ENCODE measurements at regions not wholly inside any gene's neighbourhood (a gene's known extent, or its start where the extent isn't known, plus 50 kb on each side); places are given as distances from the start of the nearest gene placed in this dataset.

DNA sequence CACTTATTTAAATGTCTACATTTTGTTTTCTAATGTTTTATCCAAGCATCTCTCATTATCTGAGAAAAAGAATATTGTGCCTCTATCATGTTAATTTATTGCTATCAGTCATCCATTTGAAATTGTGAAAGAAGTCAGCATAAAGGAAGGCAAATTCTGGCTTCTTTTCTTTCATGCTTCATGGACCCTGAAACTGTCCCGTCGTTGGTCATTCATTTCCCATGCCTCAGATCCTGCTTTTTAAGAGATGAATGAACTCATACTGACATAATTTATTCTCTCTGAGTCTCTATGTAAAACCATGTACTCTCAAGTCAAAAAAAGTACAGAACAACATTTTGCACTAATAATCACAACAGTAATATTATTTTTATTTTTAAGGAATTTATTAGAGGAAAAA, 2512.0 kb downstream of the PCDH9 start:
- Histone ChIP-seq H3K4me1 (no peaks in the 10 kb centered on the region), H3K36me3 (no peaks in the 10 kb centered on the region), H3K27ac (no peak overlapping the region), H3K9me3 (peaks cover 0 to 2% of the 10 kb centered on the region in 2 donors), H3K27me3 (no peaks in the 10 kb centered on the region), H3K4me3 (no peak overlapping the region)
- DNase-seq (ENCODE audit: low spot score), result no peak
- TF ChIP-seq, protein P1, sequence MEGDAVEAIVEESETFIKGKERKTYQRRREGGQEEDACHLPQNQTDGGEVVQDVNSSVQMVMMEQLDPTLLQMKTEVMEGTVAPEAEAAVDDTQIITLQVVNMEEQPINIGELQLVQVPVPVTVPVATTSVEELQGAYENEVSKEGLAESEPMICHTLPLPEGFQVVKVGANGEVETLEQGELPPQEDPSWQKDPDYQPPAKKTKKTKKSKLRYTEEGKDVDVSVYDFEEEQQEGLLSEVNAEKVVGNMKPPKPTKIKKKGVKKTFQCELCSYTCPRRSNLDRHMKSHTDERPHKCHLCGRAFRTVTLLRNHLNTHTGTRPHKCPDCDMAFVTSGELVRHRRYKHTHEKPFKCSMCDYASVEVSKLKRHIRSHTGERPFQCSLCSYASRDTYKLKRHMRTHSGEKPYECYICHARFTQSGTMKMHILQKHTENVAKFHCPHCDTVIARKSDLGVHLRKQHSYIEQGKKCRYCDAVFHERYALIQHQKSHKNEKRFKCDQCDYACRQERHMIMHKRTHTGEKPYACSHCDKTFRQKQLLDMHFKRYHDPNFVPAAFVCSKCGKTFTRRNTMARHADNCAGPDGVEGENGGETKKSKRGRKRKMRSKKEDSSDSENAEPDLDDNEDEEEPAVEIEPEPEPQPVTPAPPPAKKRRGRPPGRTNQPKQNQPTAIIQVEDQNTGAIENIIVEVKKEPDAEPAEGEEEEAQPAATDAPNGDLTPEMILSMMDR (IDR thresholded peaks at IDR 0.05), result no peak

DNA sequence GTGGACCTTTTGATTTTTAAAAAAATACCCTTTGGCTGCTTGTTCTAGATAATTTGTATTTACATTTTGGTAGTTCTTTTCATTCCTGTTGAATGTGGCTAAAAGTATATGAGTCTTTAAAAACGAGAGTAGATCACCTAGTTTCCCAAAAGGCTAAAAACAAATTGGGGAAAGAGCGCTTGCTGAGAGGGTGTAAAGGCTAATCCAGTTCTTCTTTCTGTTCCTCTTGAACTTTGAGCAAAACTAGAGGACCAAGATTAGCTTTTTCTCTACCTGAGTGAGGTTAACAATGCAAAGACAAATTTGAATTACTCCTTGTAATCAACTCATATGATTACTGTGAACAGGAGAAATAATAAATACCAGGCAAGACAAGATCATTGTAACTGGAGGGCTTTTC, 2513.2 kb downstream of the PCDH9 start:
- Histone ChIP-seq H3K9me3 (peaks cover 0 to 9% of the 10 kb centered on the region in 2 donors), H3K4me1 (no peaks in the 10 kb centered on the region), H3K36me3 (no peaks in the 10 kb centered on the region), H3K27me3 (no peaks in the 10 kb centered on the region), H3K27ac (no peak overlapping the region), H3K4me3 (no peak overlapping the region)
- DNase-seq (ENCODE audit: low spot score), result no peak
- TF ChIP-seq, protein P1 (IDR thresholded peaks at IDR 0.05), result no peak

DNA sequence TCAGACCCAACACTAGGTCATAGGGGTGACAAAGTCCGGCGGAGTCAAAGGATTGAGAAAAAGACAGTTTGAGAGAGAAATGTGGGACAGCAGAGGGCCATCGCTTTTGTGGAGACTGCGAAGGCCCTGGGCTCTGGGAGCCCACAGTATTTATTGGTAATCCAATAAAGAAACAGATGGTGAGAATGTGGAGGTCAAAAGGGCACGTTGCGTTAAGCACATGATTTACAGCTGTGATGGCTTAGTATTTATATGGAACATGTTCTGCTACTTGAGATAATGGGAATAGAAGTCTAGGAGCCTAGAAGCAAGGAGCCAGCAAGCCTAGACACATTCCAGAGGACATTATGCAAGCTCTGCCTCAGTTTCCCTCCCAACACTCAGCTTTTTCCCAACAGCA, 2521.1 kb downstream of the PCDH9 start:
- Histone ChIP-seq H3K27me3 (no peaks in the 10 kb centered on the region), H3K9me3 (peaks cover 0 to 9% of the 10 kb centered on the region in 2 donors), H3K27ac (no peak overlapping the region), H3K4me3 (no peak overlapping the region), H3K36me3 (no peaks in the 10 kb centered on the region), H3K4me1 (no peaks in the 10 kb centered on the region)
- DNase-seq (ENCODE audit: low spot score), result no peak
- TF ChIP-seq, protein P1 (IDR thresholded peaks at IDR 0.05), result no peak

DNA sequence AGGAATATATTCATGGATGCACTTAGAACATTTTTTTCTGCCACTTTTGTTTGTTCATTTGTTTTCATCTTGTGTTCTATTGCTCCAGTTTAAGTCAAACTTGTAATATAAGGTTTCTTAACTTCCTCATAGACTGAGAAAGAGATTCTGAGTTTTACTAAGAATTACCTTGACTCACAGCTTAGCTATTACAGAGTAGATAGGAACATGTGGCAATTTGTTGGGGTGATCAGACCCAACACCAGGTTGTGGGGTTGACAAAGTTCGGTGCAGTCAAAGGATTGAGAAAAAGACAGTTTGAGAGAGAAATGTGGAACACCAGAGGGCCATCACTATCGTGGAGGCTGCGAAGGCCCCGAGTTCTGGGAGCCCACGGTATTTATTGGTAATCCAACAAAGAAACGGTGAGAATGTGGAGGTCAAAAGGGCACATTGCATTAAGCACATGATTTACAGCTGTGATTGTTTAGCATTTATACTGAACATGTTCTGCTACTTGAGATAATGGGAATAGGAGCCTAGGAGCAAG, 2526.0 kb downstream of the PCDH9 start:
- TF ChIP-seq, protein P1 (IDR thresholded peaks at IDR 0.05), result no peak
- no peak for DNase-seq (ENCODE audit: low spot score)
- Histone ChIP-seq H3K36me3 (no peaks in the 10 kb centered on the region), H3K27ac (no peak overlapping the region), H3K4me1 (no peaks in the 10 kb centered on the region), H3K4me3 (no peak overlapping the region), H3K9me3 (no peaks in the 10 kb centered on the region), H3K27me3 (no peaks in the 10 kb centered on the region)

DNA sequence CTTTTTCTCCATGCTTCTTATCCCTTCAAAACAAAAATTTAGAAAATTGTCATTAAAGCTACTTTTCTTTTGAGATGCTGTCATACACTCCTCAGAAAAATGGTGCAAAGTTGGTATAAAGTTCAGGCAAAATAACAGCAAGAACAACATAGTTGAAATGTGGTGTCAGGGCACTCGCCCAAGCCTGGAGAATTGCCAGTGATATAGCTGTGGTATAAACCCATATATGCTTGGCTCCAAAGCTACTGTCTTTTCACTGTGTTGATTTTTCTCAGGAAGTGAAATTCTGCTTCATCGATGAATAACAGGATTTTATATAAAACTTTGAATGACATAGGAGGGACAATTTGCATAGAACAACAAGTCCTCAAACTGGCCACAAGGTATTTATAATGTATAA, 2532.9 kb downstream of the PCDH9 start:
- no peak for DNase-seq (ENCODE audit: low spot score)
- H3K27ac ChIP-seq, result no peak overlapping the region
- TF ChIP-seq, protein P1 (IDR thresholded peaks at IDR 0.05), result no peak
- H3K36me3 ChIP-seq, result no peaks in the 10 kb centered on the region
- no peak overlapping the region for H3K4me3 ChIP-seq
- H3K27me3 ChIP-seq, result no peaks in the 10 kb centered on the region
- H3K4me1 ChIP-seq, result no peaks in the 10 kb centered on the region
- no peaks in the 10 kb centered on the region for H3K9me3 ChIP-seq
